Urinary bladder (tissue), 3 donors: ENCODE measurements at regions not wholly inside any gene's neighbourhood (a gene's known extent, or its start where the extent isn't known, plus 50 kb on each side); places are given as distances from the start of the nearest gene placed in this dataset.
"Not testable (repeated sequence)": the region's sequence is repeated elsewhere in the genome, so short reads cannot be mapped to it uniquely, and the experiment has no call there.

Experiments
- DNase-seq: peaks from one replicate; pipeline ENCODE4 v3.0.0-alpha.2; 2015; ENCODE audit errors: extremely low spot score
- H3K27ac ChIP-seq: one replicate; pipeline ENCODE4 v1.5.1; 2013; ENCODE audit warnings: low read depth, mild to moderate bottlenecking, moderate library complexity
- H3K36me3 ChIP-seq: one replicate; pipeline ENCODE4 v1.6.1; 2013; ENCODE audit warnings: mild to moderate bottlenecking, moderate library complexity; ENCODE audit not compliant: insufficient read depth
- H3K4me1 ChIP-seq: one replicate; pipeline ENCODE4 v1.6.1; 2013; ENCODE audit warnings: mild to moderate bottlenecking, moderate library complexity; ENCODE audit not compliant: insufficient read depth
- H3K4me3 ChIP-seq: one replicate; pipeline ENCODE4 v1.5.1; 2013; ENCODE audit warnings: low read depth, low read length
- WGBS: extraction: QIAGEN DNeasy Blood & Tissue Kit; methylation state at CpG from one replicate; pipeline ENCODE4 v1.1.7; 2013; 5-methylcytosine and 5-hydroxymethylcytosine counted together
- donor health status: healthy with polysubstance abuse.
- donor health status: healthy.

GRCh38 chr6:153312634-153313033 is 181.6 kb upstream of the RGS17 start:
- H3K36me3 ChIP-seq, result no peaks in the 10 kb centered on the region
- no peaks in the 10 kb centered on the region for H3K4me1 ChIP-seq
- H3K27ac ChIP-seq, result no peak overlapping the region
- no peak overlapping the region for H3K4me3 ChIP-seq
- no peak for DNase-seq
- WGBS, result 25% methylated on average over 3 of the region's 3 CpGs

DNA sequence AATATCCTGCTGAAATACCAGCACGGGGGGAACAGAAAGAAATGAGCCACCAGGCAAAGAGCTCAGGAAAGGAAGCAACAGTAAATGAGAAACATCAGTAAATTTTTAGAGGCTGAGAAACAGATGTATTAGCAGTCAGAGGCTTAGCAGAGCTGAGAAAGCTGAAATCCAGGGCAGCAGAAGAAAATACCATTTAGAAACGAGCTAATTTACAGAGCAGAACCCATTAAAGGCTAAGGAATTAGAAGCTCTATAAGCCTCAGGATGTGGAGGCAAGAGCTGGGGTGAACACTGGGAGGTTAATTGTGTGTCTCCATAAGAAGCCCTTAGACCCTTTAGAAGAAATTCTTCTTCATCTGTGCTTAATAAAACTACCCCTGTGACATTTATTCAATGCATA is 178.6 kb upstream of the RGS17 start:
- H3K4me1 ChIP-seq, result no peaks in the 10 kb centered on the region
- no peak overlapping the region for H3K4me3 ChIP-seq
- 20% methylated on average over 2 of the region's 2 CpGs for WGBS
- no peak overlapping the region for H3K27ac ChIP-seq
- no peak for DNase-seq
- no peaks in the 10 kb centered on the region for H3K36me3 ChIP-seq

DNA sequence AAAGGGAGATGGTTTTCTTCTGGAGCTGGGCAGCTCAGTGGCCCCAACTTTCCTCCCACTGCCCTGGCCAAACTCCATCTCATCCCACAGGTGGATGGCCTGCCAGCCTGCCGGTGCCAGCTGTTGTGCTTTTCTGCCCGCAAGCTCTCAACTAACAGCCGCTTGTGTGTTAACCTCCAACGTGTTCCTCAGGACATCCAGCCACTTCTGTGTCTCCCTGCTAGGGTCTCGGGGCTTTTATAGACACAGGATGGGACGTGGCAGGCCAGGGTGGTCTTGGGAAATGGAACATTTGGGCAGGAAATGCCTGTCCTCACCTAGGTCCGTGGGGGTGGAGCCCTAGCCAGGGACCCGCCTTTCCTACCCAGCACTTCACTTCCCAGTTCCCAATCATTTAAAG is 171.1 kb upstream of the RGS17 start:
- DNase-seq, result no peak
- H3K4me1 ChIP-seq, result no peaks in the 10 kb centered on the region
- 67% methylated on average over 8 of the region's 8 CpGs for WGBS
- no peak overlapping the region for H3K27ac ChIP-seq
- H3K36me3 ChIP-seq, result no peaks in the 10 kb centered on the region
- H3K4me3 ChIP-seq, result no peak overlapping the region

GRCh38 chr6:153301602-153302001 is 170.5 kb upstream of the RGS17 start:
- no peak for DNase-seq
- Histone ChIP-seq H3K4me1 (no peaks in the 10 kb centered on the region), H3K27ac (no peak overlapping the region), H3K4me3 (no peak overlapping the region), H3K36me3 (no peaks in the 10 kb centered on the region)
- 41% methylated on average over 6 of the region's 6 CpGs for WGBS

DNA sequence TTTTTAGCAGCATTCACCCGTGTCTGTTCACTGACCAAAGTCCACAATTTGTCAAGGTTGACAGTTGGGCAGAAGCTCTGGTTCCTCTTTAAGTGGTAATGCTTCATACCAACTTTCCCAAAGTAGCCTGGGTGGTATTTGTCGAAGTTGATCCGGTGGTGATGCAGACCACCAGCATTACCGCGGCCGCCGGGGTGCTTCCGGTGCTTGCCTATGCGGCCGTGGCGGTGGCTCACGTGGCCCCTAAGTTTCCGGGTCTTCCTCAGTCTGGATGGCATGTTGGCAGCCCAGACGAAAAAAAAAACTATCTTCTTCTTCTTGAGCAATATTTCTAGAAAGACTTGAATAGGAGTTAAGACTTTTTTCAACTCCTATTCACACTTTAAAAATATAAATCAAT is 151.4 kb upstream of the RGS17 start:
- WGBS, result 93% methylated on average over 14 of the region's 14 CpGs
- H3K36me3 ChIP-seq, H3K4me3 ChIP-seq, DNase-seq, H3K4me1 ChIP-seq: not testable (repeated sequence)
- peak overlapping the region; percentile 38 for H3K27ac ChIP-seq

DNA sequence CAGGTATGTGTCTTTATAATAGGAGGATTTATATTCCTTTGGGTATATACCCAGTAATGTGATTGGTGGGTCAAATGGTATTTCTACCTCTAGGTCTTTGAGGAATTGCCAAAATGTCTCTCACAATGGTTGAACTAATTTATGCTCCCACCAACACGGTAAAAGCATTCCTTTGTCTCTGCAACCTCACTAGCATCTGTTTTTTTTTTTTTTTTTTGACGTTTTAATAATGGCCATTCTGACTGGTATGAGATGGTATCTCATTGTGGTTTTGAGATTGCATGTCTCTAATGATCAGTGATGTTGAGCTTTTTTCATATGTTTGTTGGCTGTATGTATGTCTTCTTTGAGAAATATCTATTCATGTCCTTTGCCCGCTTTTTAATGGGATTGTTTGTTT is 144.9 kb upstream of the RGS17 start:
- 76% methylated on average over 3 of the region's 3 CpGs for WGBS
- no peak for DNase-seq
- H3K4me3 ChIP-seq, result no peak overlapping the region
- H3K4me1 ChIP-seq, result no peaks in the 10 kb centered on the region
- no peak overlapping the region for H3K27ac ChIP-seq
- H3K36me3 ChIP-seq, result no peaks in the 10 kb centered on the region

DNA sequence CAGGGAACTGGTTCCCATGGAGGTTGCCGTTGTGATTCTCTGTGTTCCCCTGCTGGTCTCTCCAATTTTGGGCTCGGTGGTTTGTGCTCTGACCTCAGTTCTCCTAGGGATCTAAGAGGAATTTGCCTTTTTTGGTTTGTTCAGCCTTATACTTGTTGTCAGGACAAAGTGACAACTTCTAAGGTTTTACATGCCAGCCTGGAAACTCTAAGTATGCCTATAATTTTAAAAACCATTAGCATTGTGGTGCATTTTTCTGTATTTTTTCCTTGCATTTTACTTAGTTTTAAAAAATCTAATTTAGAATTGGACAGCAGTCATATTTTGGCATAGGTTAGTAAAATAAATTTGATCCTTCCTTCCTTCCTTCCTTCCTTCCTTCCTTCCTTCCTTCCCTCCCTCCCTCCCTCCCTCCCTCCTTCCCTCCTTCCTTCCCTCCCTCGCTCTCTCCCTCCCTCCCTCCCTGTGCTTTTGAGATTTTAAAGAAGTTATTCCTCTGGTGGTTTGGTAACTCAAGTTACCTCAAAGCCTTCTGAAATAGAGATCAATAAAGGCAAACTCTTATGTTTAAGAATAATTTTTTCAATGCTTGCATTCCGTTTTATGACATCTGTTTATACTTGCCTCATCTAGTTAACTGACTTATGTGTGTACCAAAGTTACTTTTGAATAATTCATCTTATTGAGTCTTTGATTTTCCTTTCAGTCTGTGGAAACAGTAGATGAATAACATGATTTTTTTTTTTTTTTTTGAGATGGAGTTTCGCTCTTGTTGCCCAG is 141.3 kb upstream of the RGS17 start:
- H3K4me3 ChIP-seq, result no peak overlapping the region
- 77% methylated on average over 5 of the region's 5 CpGs for WGBS
- no peak for DNase-seq
- no peaks in the 10 kb centered on the region for H3K36me3 ChIP-seq
- H3K27ac ChIP-seq, result no peak overlapping the region
- no peaks in the 10 kb centered on the region for H3K4me1 ChIP-seq

DNA sequence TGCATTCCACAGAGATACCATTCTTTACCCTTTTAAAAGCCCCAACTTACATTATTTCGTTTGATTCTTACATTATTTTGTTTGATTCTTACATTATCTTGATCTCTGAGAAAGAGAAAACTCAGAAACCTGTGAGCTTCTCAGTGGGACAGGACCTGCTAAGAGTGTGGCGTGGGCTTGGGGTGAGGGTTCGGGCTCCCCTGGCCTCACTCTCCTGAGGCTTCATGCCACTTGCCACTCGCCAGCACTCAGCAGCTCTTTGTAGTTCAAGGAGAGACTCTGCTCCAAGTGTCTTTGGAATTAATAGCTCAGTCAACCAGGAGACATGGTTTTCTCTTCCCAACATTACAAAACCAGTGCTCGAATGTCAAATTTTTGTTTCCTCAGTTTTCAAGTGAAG is 132.4 kb upstream of the RGS17 start:
- H3K4me3 ChIP-seq, result no peak overlapping the region
- no peaks in the 10 kb centered on the region for H3K4me1 ChIP-seq
- DNase-seq, result no peak
- no peak overlapping the region for H3K27ac ChIP-seq
- H3K36me3 ChIP-seq, result no peaks in the 10 kb centered on the region
- 81% methylated on average over 5 of the region's 5 CpGs for WGBS

DNA sequence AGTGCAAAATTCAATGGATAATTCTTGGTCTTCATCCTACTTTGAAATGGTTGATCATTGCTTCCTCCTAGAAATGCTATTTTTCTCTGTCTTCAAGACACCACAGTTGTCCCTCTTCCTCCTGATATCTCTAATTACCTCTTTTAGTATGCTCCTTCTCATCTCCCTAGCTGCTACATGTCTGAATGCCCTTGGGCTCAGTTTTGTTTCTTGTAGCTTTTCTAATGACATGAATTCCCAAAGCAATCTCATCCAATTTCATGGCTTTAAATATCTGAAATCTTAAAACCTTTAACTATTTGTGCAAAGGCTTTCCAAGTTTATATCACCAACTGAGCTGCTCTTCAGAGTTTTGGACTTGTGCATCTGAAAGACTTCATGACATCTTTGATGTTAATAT is 120.2 kb upstream of the RGS17 start:
- H3K4me3 ChIP-seq, result no peak overlapping the region
- no peak overlapping the region for H3K27ac ChIP-seq
- DNase-seq, result no peak
- H3K4me1 ChIP-seq, result no peaks in the 10 kb centered on the region
- H3K36me3 ChIP-seq, result no peaks in the 10 kb centered on the region

GRCh38 chr6:153237670-153238069 is 106.6 kb upstream of the RGS17 start:
- WGBS, result 72% methylated on average over 3 of the region's 3 CpGs
- no peak overlapping the region for H3K27ac ChIP-seq
- H3K4me3 ChIP-seq, result no peak overlapping the region
- H3K4me1 ChIP-seq, result no peaks in the 10 kb centered on the region
- no peak for DNase-seq
- no peaks in the 10 kb centered on the region for H3K36me3 ChIP-seq

DNA sequence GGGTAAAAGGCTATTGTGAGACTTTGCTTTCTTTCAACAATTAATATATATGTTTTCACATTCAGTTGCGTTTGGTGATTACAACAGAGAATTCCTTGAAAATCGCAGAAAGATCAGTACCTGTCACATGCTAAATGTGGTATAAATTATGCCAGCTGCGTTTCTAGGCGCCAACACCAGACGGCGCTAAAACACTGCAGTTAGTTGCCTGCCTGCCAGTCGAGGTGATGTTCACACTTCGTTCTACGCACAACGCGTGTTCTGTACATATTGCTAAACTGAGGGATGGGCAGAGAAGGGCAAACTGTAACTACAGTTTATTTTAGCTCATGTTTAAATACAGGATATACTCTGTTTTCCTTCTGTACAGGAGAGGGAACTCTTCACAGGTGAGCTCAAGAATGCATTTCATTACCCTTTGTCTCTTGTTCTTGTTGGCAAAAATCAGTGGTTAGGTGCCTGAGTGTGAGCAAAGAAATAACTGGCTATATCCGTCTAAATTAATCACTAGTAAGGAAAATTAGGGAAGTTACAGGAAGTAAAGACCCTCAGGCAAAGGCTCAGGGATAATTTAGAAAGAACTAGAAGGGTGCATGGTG is 100.1 kb upstream of the RGS17 start:
- no peak for DNase-seq
- Histone ChIP-seq H3K4me1 (no peaks in the 10 kb centered on the region), H3K36me3 (no peaks in the 10 kb centered on the region), H3K4me3 (no peak overlapping the region), H3K27ac (no peak overlapping the region)
- WGBS, result 8% methylated on average over 12 of the region's 12 CpGs

DNA sequence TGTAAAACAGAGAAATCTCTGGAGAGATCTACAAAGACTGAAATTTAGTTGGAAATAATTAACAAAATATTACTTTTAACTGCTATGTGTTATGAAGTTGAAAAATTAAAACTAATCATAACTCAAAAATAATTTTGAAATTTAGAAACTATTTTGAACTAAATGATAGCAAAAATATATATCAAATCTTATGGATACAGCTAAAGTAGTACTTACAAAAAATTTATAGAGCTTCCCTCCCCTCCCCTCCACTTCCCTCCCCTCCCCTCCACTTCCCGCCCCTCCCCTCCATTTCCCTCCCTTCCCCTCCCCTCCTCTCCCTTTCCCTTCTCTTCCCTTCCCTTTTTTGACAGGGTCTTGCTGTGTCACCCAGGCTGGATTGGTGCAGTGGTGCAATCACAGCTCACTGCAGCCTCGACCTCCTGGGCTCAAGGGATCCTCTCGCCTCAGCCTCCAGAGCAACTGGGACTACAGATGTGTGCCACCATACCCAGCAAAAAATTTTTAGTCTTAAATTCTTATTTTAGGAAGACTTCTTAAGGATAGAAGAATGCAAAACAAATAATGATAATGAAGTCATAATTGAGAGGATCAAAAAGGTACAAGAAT is 87.2 kb upstream of the RGS17 start:
- DNase-seq, result no peak
- Histone ChIP-seq H3K36me3 (no peaks in the 10 kb centered on the region), H3K4me3 (no peak overlapping the region), H3K27ac (no peak overlapping the region), H3K4me1 (no peaks in the 10 kb centered on the region)
- WGBS, result 83% methylated on average over 3 of the region's 3 CpGs

- H3K27ac ChIP-seq, result no peak overlapping the region
- DNase-seq, result no peak
- no peak overlapping the region for H3K4me3 ChIP-seq
- WGBS, result 86% methylated on average over 2 of the region's 2 CpGs
- no peaks in the 10 kb centered on the region for H3K36me3 ChIP-seq
- no peaks in the 10 kb centered on the region for H3K4me1 ChIP-seq
These were observed 85.7 kb upstream of the RGS17 start for GRCh38 chr6:153216789-153217188.

DNA sequence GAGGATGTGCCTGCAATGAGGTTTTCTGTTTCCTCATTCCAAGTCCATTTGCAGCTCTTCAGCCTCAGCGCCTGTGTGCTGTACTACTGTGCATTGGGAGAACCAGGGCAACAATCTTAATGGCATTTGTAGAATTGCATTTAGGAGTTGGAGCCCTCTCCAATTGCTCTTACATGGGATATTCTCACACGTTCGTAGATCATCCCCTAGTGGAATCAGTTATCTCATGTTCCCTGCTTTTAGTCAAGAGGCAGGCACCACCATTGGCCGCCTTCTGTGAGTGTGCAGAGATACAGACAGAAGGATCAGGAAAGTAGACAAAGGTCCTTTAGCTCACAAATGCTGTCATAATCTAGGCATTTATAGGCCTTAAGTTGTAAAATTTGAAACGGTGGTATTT is 84.2 kb upstream of the RGS17 start:
- Histone ChIP-seq H3K27ac (no peak overlapping the region), H3K36me3 (no peaks in the 10 kb centered on the region), H3K4me3 (no peak overlapping the region), H3K4me1 (no peaks in the 10 kb centered on the region)
- 47% methylated on average over 5 of the region's 5 CpGs for WGBS
- DNase-seq, result no peak
